K562 (cell line): ENCODE measurements at regions not wholly inside any gene's neighbourhood (a gene's known extent, or its start where the extent isn't known, plus 50 kb on each side); places are given as distances from the start of the nearest gene placed in this dataset.

Experiments used
- CCAR2 ChIP-seq: fragments of 200-400 bp; formaldehyde crosslinking; IDR thresholded peaks from 2 replicates; pipeline ENCODE4 v1.6.1; 2017; ENCODE audit warnings: mild to moderate bottlenecking, low read depth, low read length
- GABPB2 ChIP-seq: fragments of 250-450 bp; sonication (Bioruptor Pico); conservative IDR thresholded peaks from 2 replicates; pipeline ENCODE4 v1.5.1; 2021; ENCODE audit warnings: mild to moderate bottlenecking
- GATAD2A ChIP-seq: fragments of 450-650 bp; IDR thresholded peaks from 2 replicates; pipeline ENCODE4 v1.6.1; 2017
- HMGN3 ChIP-seq: IDR thresholded peaks from 2 replicates; pipeline ENCODE4 v1.6.1; 2011; ENCODE audit warnings: borderline replicate concordance, low read depth, mild to moderate bottlenecking, mixed read lengths, low read length; ENCODE audit not compliant: insufficient read length; ENCODE audit errors: extremely low read depth
- MAFK ChIP-seq: IDR thresholded peaks from 2 replicates; pipeline ENCODE4 v1.6.1; 2011; ENCODE audit warnings: low read length, improper control_type of control experiment
- NCOA4 ChIP-seq: fragments of 450-650 bp; IDR thresholded peaks from 2 replicates; pipeline ENCODE4 v1.6.1; 2018; ENCODE audit warnings: mild to moderate bottlenecking; ENCODE audit not compliant: partially characterized antibody
- NCOR1 ChIP-seq: fragments of 450-650 bp; IDR thresholded peaks from 2 replicates; pipeline ENCODE4 v1.6.1; 2016; ENCODE audit warnings: mild to moderate bottlenecking, moderate library complexity
- NR2F6 ChIP-seq: fragments of 450-650 bp; formaldehyde crosslinking; IDR thresholded peaks from 2 replicates; pipeline ENCODE4 v1.4.0; 2020; ENCODE audit warnings: mild to moderate bottlenecking
- RFX1 ChIP-seq: fragments of 450-650 bp; IDR thresholded peaks from 2 replicates; pipeline ENCODE4 v1.6.1; 2016; ENCODE audit warnings: mild to moderate bottlenecking, moderate library complexity
- SMAD4 ChIP-seq: fragments of 250-450 bp; sonication (Bioruptor Pico); conservative IDR thresholded peaks from 2 replicates; pipeline ENCODE4 v1.8.0; 2021; ENCODE audit warnings: inconsistent platforms, mild to moderate bottlenecking, moderate library complexity
- SNRNP70 ChIP-seq: fragments of 200-400 bp; formaldehyde crosslinking; optimal IDR thresholded peaks from 2 replicates; pipeline ENCODE3; 2017; ENCODE audit warnings: low read depth, low read length
- TCF3 ChIP-seq: sonication (generic); formaldehyde crosslinking; IDR thresholded peaks from 2 replicates; pipeline ENCODE4 v1.4.0; 2020; ENCODE audit warnings: mild to moderate bottlenecking, missing genetic modification reagents
- XRCC5 ChIP-seq: fragments of 200-400 bp; formaldehyde crosslinking; IDR thresholded peaks from 2 replicates; pipeline ENCODE4 v1.6.1; 2017; ENCODE audit warnings: low read depth, mild to moderate bottlenecking, low read length
- ZNF217 ChIP-seq: sonication (generic); formaldehyde crosslinking; IDR thresholded peaks from 2 replicates; pipeline ENCODE4 v1.8.0; 2022; ENCODE audit warnings: mild to moderate bottlenecking, missing genetic modification reagents
- ZNF384 ChIP-seq: IDR thresholded peaks from 2 replicates; pipeline ENCODE4 v1.6.1; 2012; ENCODE audit warnings: low read depth, low read length, improper control_type of control experiment
- TF ChIP-seq, protein P1 (sequence below): fragments of 250-450 bp; sonication (Bioruptor Pico); IDR thresholded peaks from 2 replicates; pipeline ENCODE4 v1.4.0; 2020; ENCODE audit warnings: borderline replicate concordance
- TF ChIP-seq, protein P2 (sequence below): conservative IDR thresholded peaks from 2 replicates; pipeline ENCODE4 v1.6.1; 2011; ENCODE audit warnings: low read depth, mild to moderate bottlenecking, low read length; ENCODE audit not compliant: control insufficient read depth
- TF ChIP-seq, protein P3 (sequence below): fragments of 150-350 bp; conservative IDR thresholded peaks from 2 replicates; pipeline ENCODE4 v1.6.1; 2014; ENCODE audit warnings: low read length
- TF ChIP-seq, protein P4 (sequence below): fragments of 200-800 bp; sonication (Bioruptor generic); IDR thresholded peaks from 2 replicates; pipeline ENCODE4 v1.6.1; 2017; ENCODE audit warnings: missing genetic modification characterization, missing compliant biosample characterization
- TF ChIP-seq, protein P5 (sequence below): fragments of 250-450 bp; sonication (Bioruptor Pico); IDR thresholded peaks from 2 replicates; pipeline ENCODE4 v1.8.0; 2021; ENCODE audit warnings: borderline replicate concordance, mild to moderate bottlenecking, moderate library complexity; ENCODE audit not compliant: poor library complexity, severe bottlenecking

DNA sequence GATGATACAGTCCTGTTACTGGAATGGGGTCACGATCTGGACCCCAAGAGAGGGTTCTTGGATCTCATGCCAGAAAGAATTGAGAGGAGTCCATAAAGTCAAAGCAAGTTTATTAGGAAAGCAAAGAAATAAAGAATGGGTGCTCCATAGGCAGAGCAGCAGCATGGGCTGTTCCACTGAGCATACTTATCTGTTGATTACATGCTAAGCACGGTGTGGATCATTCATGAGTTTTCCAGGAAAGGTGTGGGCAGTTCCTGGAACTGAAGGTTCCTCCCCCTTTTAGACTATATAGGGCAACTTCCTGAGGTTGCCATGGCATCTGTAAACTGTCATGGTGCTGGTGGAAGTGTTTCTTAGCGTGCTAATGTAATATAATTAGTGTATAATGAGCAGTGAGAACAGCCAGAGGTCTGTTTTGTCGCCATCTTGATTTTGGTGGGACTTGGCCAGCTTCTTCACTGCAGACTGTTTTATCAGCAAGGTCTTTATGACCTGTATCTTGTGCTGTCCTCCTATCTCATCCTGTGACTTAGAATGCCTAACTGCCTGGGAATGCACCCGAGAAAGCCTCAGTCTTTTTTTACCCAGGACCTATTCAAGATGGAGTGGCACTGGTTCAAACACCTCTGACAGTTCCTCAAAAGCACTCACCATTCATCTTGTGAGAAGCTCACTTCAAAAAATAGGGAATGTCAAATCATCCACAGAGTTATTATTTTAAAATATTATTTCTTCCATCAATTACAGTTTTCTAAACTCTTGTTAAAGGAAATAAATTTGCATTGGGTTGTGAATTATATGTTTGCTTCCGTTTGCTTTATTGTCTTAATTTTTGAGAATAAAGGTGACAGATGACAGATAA lies 1358.8 kb upstream of the TMEM132C start (continued):
- TF ChIP-seq, protein P1, sequence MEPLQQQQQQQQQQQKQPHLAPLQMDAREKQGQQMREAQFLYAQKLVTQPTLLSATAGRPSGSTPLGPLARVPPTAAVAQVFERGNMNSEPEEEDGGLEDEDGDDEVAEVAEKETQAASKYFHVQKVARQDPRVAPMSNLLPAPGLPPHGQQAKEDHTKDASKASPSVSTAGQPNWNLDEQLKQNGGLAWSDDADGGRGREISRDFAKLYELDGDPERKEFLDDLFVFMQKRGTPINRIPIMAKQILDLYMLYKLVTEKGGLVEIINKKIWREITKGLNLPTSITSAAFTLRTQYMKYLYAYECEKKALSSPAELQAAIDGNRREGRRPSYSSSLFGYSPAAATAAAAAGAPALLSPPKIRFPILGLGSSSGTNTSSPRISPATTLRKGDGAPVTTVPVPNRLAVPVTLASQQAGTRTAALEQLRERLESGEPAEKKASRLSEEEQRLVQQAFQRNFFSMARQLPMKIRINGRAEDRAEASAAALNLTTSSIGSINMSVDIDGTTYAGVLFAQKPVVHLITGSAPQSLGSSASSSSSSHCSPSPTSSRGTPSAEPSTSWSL, result peak; percentile 98
- TF ChIP-seq, protein P2, sequence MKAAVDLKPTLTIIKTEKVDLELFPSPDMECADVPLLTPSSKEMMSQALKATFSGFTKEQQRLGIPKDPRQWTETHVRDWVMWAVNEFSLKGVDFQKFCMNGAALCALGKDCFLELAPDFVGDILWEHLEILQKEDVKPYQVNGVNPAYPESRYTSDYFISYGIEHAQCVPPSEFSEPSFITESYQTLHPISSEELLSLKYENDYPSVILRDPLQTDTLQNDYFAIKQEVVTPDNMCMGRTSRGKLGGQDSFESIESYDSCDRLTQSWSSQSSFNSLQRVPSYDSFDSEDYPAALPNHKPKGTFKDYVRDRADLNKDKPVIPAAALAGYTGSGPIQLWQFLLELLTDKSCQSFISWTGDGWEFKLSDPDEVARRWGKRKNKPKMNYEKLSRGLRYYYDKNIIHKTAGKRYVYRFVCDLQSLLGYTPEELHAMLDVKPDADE, result no peak
- peak; percentile 94 for TF ChIP-seq GATAD2A
- TF ChIP-seq, protein P3, sequence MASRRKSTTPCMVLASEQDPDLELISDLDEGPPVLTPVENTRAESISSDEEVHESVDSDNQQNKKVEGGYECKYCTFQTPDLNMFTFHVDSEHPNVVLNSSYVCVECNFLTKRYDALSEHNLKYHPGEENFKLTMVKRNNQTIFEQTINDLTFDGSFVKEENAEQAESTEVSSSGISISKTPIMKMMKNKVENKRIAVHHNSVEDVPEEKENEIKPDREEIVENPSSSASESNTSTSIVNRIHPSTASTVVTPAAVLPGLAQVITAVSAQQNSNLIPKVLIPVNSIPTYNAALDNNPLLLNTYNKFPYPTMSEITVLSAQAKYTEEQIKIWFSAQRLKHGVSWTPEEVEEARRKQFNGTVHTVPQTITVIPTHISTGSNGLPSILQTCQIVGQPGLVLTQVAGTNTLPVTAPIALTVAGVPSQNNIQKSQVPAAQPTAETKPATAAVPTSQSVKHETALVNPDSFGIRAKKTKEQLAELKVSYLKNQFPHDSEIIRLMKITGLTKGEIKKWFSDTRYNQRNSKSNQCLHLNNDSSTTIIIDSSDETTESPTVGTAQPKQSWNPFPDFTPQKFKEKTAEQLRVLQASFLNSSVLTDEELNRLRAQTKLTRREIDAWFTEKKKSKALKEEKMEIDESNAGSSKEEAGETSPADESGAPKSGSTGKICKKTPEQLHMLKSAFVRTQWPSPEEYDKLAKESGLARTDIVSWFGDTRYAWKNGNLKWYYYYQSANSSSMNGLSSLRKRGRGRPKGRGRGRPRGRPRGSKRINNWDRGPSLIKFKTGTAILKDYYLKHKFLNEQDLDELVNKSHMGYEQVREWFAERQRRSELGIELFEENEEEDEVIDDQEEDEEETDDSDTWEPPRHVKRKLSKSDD, result peak; percentile 93
- TF ChIP-seq XRCC5, result no peak
- no peak for TF ChIP-seq NCOA4
- TF ChIP-seq MAFK, result no peak
- TF ChIP-seq NCOR1, result peak; percentile 89
- no peak for TF ChIP-seq ZNF217 (CRISPR knock-in tag)
- peak; percentile 100 for TF ChIP-seq SMAD4 (CRISPR knock-in tag)
- TF ChIP-seq GABPB2 (CRISPR knock-in tag), result peak; percentile 87; the same call in 1 of the 2 replicates
- TF ChIP-seq ZNF384, result no peak
- TF ChIP-seq, protein P4, sequence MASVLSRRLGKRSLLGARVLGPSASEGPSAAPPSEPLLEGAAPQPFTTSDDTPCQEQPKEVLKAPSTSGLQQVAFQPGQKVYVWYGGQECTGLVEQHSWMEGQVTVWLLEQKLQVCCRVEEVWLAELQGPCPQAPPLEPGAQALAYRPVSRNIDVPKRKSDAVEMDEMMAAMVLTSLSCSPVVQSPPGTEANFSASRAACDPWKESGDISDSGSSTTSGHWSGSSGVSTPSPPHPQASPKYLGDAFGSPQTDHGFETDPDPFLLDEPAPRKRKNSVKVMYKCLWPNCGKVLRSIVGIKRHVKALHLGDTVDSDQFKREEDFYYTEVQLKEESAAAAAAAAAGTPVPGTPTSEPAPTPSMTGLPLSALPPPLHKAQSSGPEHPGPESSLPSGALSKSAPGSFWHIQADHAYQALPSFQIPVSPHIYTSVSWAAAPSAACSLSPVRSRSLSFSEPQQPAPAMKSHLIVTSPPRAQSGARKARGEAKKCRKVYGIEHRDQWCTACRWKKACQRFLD (CRISPR knock-in tag), result peak; percentile 100
- TF ChIP-seq, protein P5, sequence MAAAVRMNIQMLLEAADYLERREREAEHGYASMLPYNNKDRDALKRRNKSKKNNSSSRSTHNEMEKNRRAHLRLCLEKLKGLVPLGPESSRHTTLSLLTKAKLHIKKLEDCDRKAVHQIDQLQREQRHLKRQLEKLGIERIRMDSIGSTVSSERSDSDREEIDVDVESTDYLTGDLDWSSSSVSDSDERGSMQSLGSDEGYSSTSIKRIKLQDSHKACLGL (CRISPR knock-in tag), result peak; percentile 93
- TF ChIP-seq HMGN3, result no peak
- TF ChIP-seq RFX1, result peak; percentile 98
- peak; percentile 90; the same call in 1 of the 2 replicates for TF ChIP-seq NR2F6 (CRISPR knock-in tag)
- TF ChIP-seq SNRNP70, result no peak
- peak; percentile 90 for TF ChIP-seq TCF3
- no peak for TF ChIP-seq CCAR2
